Effector memory CD8-positive, alpha-beta T cell (primary cell): ENCODE measurements at regions not wholly inside any gene's neighbourhood (a gene's known extent, or its start where the extent isn't known, plus 50 kb on each side); places are given as distances from the start of the nearest gene placed in this dataset.
"Not testable (repeated sequence)": the region's sequence is repeated elsewhere in the genome, so short reads cannot be mapped to it uniquely, and the experiment has no call there.

Source experiments
- ATAC-seq: fragments of 150-1000 bp; cut with Tn5 transposase; replicated peaks from 2 replicates; pipeline ENCODE4 v1.10.0; 2021; ENCODE audit warnings: mild to moderate bottlenecking, moderate library complexity
- DNase-seq, 3 experiments: peaks; one replicate each; pipeline ENCODE4 v3.0.0; 2021
- H3K27ac Mint-ChIP-seq, 2 donors: one replicate each; pipeline ENCODE4 v1.8.0; 2022; ENCODE audit warnings: mild to moderate bottlenecking in 2 of 2, mixed read lengths in 2 of 2, moderate library complexity in 2 of 2
- H3K27me3 Mint-ChIP-seq, 2 donors: one replicate each; pipeline ENCODE4 v1.8.0; 2022; ENCODE audit warnings: mixed read lengths in 2 of 2
- H3K36me3 Mint-ChIP-seq: one replicate; pipeline ENCODE4 v1.8.0; 2022; ENCODE audit warnings: mild to moderate bottlenecking, moderate library complexity, mixed read lengths; ENCODE audit not compliant: insufficient read depth
- H3K4me1 Mint-ChIP-seq, 2 donors: one replicate each; pipeline ENCODE4 v1.8.0; 2022; ENCODE audit warnings: low read depth in 2 of 2, mixed read lengths in 2 of 2
- H3K4me3 Mint-ChIP-seq, 2 donors: one replicate each; pipeline ENCODE4 v1.8.0; 2022; ENCODE audit warnings: mild to moderate bottlenecking in 2 of 2, mixed read lengths in 2 of 2, moderate library complexity in 2 of 2
- H3K9me3 Mint-ChIP-seq, 2 donors: one replicate each; pipeline ENCODE4 v1.8.0; 2022; ENCODE audit warnings: mixed read lengths in 2 of 2

- no peak for ATAC-seq
- Mint-ChIP-seq H3K4me1 (no peaks in the 10 kb centered on the region), H3K27me3 (peaks cover 5 to 7% of the 10 kb centered on the region in 2 donors), H3K27ac (no peak overlapping the region), H3K4me3 (no peak overlapping the region), H3K9me3 (peaks cover 0 to 13% of the 10 kb centered on the region in 2 donors), H3K36me3 (peaks cover 3% of the 10 kb centered on the region)
- DNase-seq, result no peak
These were observed 379.5 kb downstream of the GLRX3 start for GRCh38 chr10:130515670-130516069.

DNA sequence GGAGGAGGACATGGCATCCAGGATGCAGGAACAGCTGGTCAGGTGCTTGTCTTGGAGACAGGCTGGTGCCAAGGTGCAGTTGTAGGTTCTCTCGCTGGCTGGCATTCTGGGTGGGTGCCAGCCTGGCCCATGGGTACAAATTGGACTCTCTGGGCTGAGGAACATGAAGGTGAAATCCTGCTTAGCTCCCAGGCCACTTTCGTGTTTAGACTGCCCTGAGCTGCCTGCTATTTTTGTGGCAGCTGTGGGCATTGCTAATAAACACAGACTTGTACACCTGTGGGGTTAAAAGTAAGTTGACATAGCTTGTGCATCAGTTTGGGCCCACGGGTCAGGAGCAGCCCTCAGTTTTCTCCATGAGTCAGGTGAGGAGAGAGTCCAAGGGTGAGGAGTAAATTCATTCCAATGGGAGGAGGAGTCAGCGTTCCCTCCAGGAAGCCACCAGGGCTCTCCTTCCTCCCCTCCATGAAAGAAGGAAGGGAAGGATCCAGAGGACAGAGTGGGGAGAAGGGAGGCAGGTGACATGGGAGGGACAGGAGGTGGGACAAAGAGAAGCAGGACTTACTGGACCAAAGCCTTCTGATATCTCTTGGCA is 380.0 kb downstream of the GLRX3 start:
- H3K4me1 Mint-ChIP-seq, result no peaks in the 10 kb centered on the region
- H3K36me3 Mint-ChIP-seq, result peaks cover 3% of the 10 kb centered on the region
- no peak overlapping the region for H3K4me3 Mint-ChIP-seq
- ATAC-seq (no peak), DNase-seq (no peak)
- peaks cover 5 to 7% of the 10 kb centered on the region in 2 donors for H3K27me3 Mint-ChIP-seq
- peaks cover 0 to 13% of the 10 kb centered on the region in 2 donors for H3K9me3 Mint-ChIP-seq
- no peak overlapping the region for H3K27ac Mint-ChIP-seq

GRCh38 chr10:130518921-130519320 is 382.7 kb downstream of the GLRX3 start:
- not testable (repeated sequence) for H3K4me1 Mint-ChIP-seq, DNase-seq, H3K27me3 Mint-ChIP-seq, H3K4me3 Mint-ChIP-seq, H3K36me3 Mint-ChIP-seq, H3K27ac Mint-ChIP-seq, ATAC-seq
- peaks cover 0 to 13% of the 10 kb centered on the region in 2 donors for H3K9me3 Mint-ChIP-seq

DNA sequence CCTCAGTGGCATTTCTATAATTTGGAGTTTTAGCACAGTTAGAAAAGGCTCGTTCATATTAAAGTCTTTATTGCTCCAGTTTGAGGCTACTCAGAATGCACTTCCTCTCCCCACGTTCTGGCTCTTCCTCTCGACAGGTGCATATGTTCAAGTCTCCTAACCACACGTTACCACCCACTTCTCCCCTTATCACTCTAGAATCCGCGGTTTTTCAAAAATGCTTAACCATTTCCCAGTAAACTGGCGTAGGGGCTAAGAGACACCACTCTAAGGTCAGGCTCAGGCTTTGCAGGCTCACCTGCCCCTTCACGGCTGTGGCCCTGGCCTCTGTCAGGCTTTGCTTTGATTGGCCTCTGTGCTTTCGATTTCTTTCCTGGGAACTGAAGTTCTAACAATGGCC is 383.6 kb downstream of the GLRX3 start:
- no peaks in the 10 kb centered on the region for H3K4me1 Mint-ChIP-seq
- peaks cover 0 to 13% of the 10 kb centered on the region in 2 donors for H3K9me3 Mint-ChIP-seq
- H3K4me3 Mint-ChIP-seq, result no peak overlapping the region
- H3K27ac Mint-ChIP-seq, result no peak overlapping the region
- H3K36me3 Mint-ChIP-seq, result peaks cover 3% of the 10 kb centered on the region
- no peak for DNase-seq
- no peaks in the 10 kb centered on the region for H3K27me3 Mint-ChIP-seq
- ATAC-seq, result no peak

DNA sequence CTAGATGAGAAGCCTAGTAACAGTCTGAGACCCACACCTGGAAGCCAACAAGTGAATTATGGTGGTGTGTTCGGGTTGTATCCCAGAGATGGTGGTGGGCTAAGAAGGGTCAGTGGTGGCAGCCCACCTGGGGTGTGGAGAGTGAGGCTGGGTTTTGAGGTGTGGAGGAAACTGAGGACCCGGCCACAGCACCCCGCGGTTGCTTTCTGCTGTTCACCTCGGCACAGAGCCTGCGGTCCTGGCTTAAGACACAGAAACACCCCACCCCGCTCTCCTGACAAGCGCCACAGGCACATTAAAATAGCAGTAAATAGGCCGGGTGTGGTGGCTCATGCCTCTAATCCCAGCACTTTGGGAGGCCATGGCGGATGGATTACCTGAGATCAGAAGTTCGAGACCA is 395.1 kb downstream of the GLRX3 start:
- Mint-ChIP-seq H3K4me1 (no peaks in the 10 kb centered on the region), H3K27me3 (no peaks in the 10 kb centered on the region), H3K27ac (no peak overlapping the region), H3K4me3 (no peak overlapping the region), H3K36me3 (peaks cover 3% of the 10 kb centered on the region), H3K9me3 (peaks cover 0 to 2% of the 10 kb centered on the region in 2 donors)
- ATAC-seq (no peak), DNase-seq (no peak)

GRCh38 chr10:130541090-130541489 is 404.9 kb downstream of the GLRX3 start:
- peaks cover 5 to 8% of the 10 kb centered on the region in 2 donors for H3K9me3 Mint-ChIP-seq
- peaks cover 0 to 13% of the 10 kb centered on the region in 2 donors for H3K27me3 Mint-ChIP-seq
- H3K27ac Mint-ChIP-seq, result no peak overlapping the region
- DNase-seq (no peak), ATAC-seq (no peak)
- H3K4me1 Mint-ChIP-seq, result no peaks in the 10 kb centered on the region
- no peaks in the 10 kb centered on the region for H3K36me3 Mint-ChIP-seq
- H3K4me3 Mint-ChIP-seq, result no peak overlapping the region

DNA sequence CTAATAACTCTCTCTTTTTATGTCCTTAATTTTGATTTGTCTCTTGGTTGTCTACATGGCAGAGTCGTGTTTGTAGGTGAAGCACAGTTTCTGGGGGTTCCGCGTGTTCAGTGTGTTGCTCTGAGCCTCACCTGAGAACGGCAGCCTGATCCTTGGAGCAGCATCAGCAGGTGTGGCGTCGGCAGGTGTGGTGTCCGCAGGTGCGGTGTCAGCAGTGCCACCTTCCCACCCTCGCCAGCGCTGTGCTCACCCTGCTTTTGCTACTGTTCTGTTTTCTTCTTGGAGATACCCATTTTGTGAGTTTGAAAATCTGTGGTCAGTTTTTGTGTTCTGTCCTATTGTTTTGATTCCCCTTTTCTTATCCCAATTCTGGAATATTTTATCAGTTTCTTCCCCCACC is 406.6 kb downstream of the GLRX3 start:
- Mint-ChIP-seq H3K4me1 (no peaks in the 10 kb centered on the region), H3K9me3 (peaks cover 5 to 8% of the 10 kb centered on the region in 2 donors), H3K36me3 (no peaks in the 10 kb centered on the region), H3K4me3 (no peak overlapping the region), H3K27me3 (peaks cover 0 to 20% of the 10 kb centered on the region in 2 donors), H3K27ac (no peak overlapping the region)
- DNase-seq, result no peak
- no peak for ATAC-seq

- ATAC-seq (no peak), DNase-seq (no peak)
- no peak overlapping the region for H3K27ac Mint-ChIP-seq
- H3K27me3 Mint-ChIP-seq, result peaks cover 0 to 26% of the 10 kb centered on the region in 2 donors
- no peak overlapping the region for H3K4me3 Mint-ChIP-seq
- H3K4me1 Mint-ChIP-seq, result no peaks in the 10 kb centered on the region
- no peaks in the 10 kb centered on the region for H3K36me3 Mint-ChIP-seq
- peaks cover 0 to 2% of the 10 kb centered on the region in 2 donors for H3K9me3 Mint-ChIP-seq
These were observed 407.6 kb downstream of the GLRX3 start for GRCh38 chr10:130543794-130544193.

- peaks cover 0 to 2% of the 10 kb centered on the region in 2 donors for H3K9me3 Mint-ChIP-seq
- no peak overlapping the region for H3K27ac Mint-ChIP-seq
- H3K4me1 Mint-ChIP-seq, result no peaks in the 10 kb centered on the region
- no peak for ATAC-seq
- H3K27me3 Mint-ChIP-seq, result peaks cover 0 to 29% of the 10 kb centered on the region in 2 donors
- no peaks in the 10 kb centered on the region for H3K36me3 Mint-ChIP-seq
- H3K4me3 Mint-ChIP-seq, result no peak overlapping the region
- no peak for DNase-seq
These were observed 408.9 kb downstream of the GLRX3 start for GRCh38 chr10:130545122-130545521.

- H3K36me3 Mint-ChIP-seq, result no peaks in the 10 kb centered on the region
- ATAC-seq, result no peak
These were observed 409.5 kb downstream of the GLRX3 start for GRCh38 chr10:130545697-130546096.

DNA sequence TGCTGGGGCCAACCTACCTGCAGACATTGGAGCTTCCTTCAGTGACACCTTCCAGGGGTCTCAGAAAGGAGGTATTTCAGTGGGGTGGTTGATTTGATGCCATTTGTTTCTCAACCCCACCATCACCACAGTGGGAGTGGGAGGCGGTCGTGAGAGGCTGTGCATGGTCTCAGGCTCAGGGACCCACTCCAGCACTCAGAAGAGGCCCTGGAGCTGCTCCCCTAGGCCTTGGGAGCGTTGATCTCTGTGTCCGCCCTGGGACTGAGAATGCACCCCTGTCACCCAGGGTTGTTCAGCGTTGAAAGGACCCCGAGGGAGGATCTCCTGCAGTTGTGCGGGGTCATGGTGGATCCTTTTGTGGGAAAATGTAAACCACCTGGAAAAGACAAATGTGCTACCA is 410.6 kb downstream of the GLRX3 start:
- H3K36me3 Mint-ChIP-seq, result no peaks in the 10 kb centered on the region

More at GRCh38 chr10:130545697-130546096, 409.5 kb downstream of the GLRX3 start:
- no peak overlapping the region for H3K4me3 Mint-ChIP-seq
- no peak for DNase-seq
- peaks cover 0 to 29% of the 10 kb centered on the region in 2 donors for H3K27me3 Mint-ChIP-seq
- H3K9me3 Mint-ChIP-seq, result peaks cover 0 to 2% of the 10 kb centered on the region in 2 donors
- no peak overlapping the region for H3K27ac Mint-ChIP-seq
- no peaks in the 10 kb centered on the region for H3K4me1 Mint-ChIP-seq

GRCh38 chr10:130547368-130547767 is 411.2 kb downstream of the GLRX3 start:
- no peak overlapping the region for H3K4me3 Mint-ChIP-seq
- peaks cover 0 to 2% of the 10 kb centered on the region in 2 donors for H3K9me3 Mint-ChIP-seq
- no peaks in the 10 kb centered on the region for H3K4me1 Mint-ChIP-seq
- peaks cover 0 to 29% of the 10 kb centered on the region in 2 donors for H3K27me3 Mint-ChIP-seq
- DNase-seq (no peak), ATAC-seq (no peak)
- no peaks in the 10 kb centered on the region for H3K36me3 Mint-ChIP-seq
- H3K27ac Mint-ChIP-seq, result no peak overlapping the region

More for the DNA sequence above, 410.6 kb downstream of the GLRX3 start:
- H3K4me1 Mint-ChIP-seq, result no peaks in the 10 kb centered on the region
- H3K27ac Mint-ChIP-seq, result no peak overlapping the region
- peaks cover 0 to 2% of the 10 kb centered on the region in 2 donors for H3K9me3 Mint-ChIP-seq
- H3K27me3 Mint-ChIP-seq, result peaks cover 0 to 29% of the 10 kb centered on the region in 2 donors
- no peak overlapping the region for H3K4me3 Mint-ChIP-seq
- ATAC-seq (no peak), DNase-seq (no peak)

- H3K9me3 Mint-ChIP-seq, result no peaks in the 10 kb centered on the region
- no peaks in the 10 kb centered on the region for H3K4me1 Mint-ChIP-seq
- H3K36me3 Mint-ChIP-seq, result no peaks in the 10 kb centered on the region
- ATAC-seq, result no peak
- H3K4me3 Mint-ChIP-seq, result no peak overlapping the region
- no peak for DNase-seq
- H3K27me3 Mint-ChIP-seq, result peaks cover 0 to 16% of the 10 kb centered on the region in 2 donors
- no peak overlapping the region for H3K27ac Mint-ChIP-seq
These were observed 414.9 kb downstream of the GLRX3 start for GRCh38 chr10:130550952-130551674.

DNA sequence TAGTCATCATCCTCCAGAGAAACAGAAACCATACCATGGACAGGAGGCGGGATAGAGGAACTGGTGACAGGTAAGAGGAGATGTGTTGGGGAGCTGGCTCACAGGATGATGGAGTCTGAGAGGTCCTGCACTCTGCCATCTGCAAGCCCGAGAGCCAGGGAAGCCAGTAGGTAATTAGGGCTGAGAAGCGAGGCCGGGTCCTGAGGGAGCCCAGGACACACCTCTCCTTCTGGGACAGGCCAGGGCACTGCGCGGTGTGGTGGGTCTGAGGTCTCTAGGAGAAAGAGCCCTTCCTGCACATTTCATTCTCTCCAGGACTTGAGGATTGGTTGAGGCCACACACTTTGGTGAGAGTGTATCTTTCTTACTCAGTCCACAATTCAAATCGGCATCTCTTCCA is 415.5 kb downstream of the GLRX3 start:
- H3K4me1 Mint-ChIP-seq, result no peaks in the 10 kb centered on the region
- no peak overlapping the region for H3K27ac Mint-ChIP-seq
- no peaks in the 10 kb centered on the region for H3K9me3 Mint-ChIP-seq
- no peak overlapping the region for H3K4me3 Mint-ChIP-seq
- H3K27me3 Mint-ChIP-seq, result peaks cover 0 to 16% of the 10 kb centered on the region in 2 donors
- H3K36me3 Mint-ChIP-seq, result no peaks in the 10 kb centered on the region
- ATAC-seq (no peak), DNase-seq (no peak)
